ENCODE measurements at regions not wholly inside any gene's neighbourhood (a gene's known extent, or its start where the extent isn't known, plus 50 kb on each side); places are given as distances from the start of the nearest gene placed in this dataset.

DNA sequence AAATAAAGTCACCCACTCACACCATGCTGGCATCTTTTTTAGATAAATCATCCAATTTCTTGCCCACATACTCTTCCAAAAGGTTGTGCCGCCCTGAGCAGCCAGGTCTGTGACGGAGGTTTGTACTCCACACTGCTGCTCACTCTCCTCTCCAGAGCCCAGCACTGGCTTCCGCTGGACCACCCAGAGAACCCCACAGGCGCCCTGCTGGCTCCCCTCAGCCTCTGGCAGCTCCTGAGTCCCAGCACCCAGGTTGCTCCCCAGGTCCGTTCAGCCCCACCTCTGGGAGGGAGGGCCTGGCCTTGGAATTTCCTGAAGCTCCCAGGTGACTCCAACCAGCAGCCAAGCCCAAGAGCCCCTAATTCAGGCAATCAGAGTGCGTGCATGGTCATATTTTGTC is 131.7 kb upstream of the CST7 start:
- TF ChIP-seq, protein P1, sequence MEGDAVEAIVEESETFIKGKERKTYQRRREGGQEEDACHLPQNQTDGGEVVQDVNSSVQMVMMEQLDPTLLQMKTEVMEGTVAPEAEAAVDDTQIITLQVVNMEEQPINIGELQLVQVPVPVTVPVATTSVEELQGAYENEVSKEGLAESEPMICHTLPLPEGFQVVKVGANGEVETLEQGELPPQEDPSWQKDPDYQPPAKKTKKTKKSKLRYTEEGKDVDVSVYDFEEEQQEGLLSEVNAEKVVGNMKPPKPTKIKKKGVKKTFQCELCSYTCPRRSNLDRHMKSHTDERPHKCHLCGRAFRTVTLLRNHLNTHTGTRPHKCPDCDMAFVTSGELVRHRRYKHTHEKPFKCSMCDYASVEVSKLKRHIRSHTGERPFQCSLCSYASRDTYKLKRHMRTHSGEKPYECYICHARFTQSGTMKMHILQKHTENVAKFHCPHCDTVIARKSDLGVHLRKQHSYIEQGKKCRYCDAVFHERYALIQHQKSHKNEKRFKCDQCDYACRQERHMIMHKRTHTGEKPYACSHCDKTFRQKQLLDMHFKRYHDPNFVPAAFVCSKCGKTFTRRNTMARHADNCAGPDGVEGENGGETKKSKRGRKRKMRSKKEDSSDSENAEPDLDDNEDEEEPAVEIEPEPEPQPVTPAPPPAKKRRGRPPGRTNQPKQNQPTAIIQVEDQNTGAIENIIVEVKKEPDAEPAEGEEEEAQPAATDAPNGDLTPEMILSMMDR (IDR thresholded peaks at IDR 0.05) = no peak
- TF ChIP-seq POLR2AphosphoS5 (IDR thresholded peaks at IDR 0.05; ENCODE audit: low read depth, low read length) (no peak), SIN3A (IDR thresholded peaks at IDR 0.05; ENCODE audit: borderline replicate concordance, insufficient read depth, low read depth, low read length) (no peak), TCF7L2 (IDR thresholded peaks at IDR 0.05; ENCODE audit: low read depth, low read length) (no peak)
